Colonic mucosa (tissue), 4 donors: ENCODE measurements at regions not wholly inside any gene's neighbourhood (a gene's known extent, or its start where the extent isn't known, plus 50 kb on each side); places are given as distances from the start of the nearest gene placed in this dataset.

Source experiments
- DNase-seq: peaks from one replicate; pipeline ENCODE4 v3.0.0-alpha.2; 2020
- H3K27ac ChIP-seq: fragments of 200-600 bp; one replicate; pipeline ENCODE4 v1.8.0; 2021
- H3K27me3 ChIP-seq: fragments of 200-600 bp; one replicate; pipeline ENCODE4 v1.8.0; 2021
- H3K36me3 ChIP-seq: fragments of 200-600 bp; one replicate; pipeline ENCODE4 v1.8.0; 2021
- H3K4me1 ChIP-seq: fragments of 200-600 bp; one replicate; pipeline ENCODE4 v1.8.0; 2021; ENCODE audit warnings: mild to moderate bottlenecking
- H3K4me3 ChIP-seq: fragments of 200-600 bp; one replicate; pipeline ENCODE4 v1.8.0; 2021
- H3K9ac ChIP-seq, 2 donors: one replicate each; pipeline ENCODE4 v1.7.0; 2013; ENCODE audit warnings: control low read depth in 2 of 2, low read depth in 2 of 2, low read length in 2 of 2
- H3K9me3 ChIP-seq: fragments of 200-600 bp; one replicate; pipeline ENCODE4 v1.8.0; 2021
- intact Hi-C: fragments of 100-400 bp; cut with DNase I; formaldehyde crosslinking; loops from one replicate; pipeline ENCODE4 v1.14.1; 2022
- TF ChIP-seq, protein P1 (sequence below): fragments of 200-600 bp; IDR thresholded peaks from one replicate; pipeline ENCODE4 v1.8.0; 2022; ENCODE audit warnings: antibody characterized with exemption, mild to moderate bottlenecking
- donor health status: healthy.
- donor health status: DM: no; HTN: no; CAD: no.
- donor health status: DM: no; HTN: no; CAD: no.

DNA sequence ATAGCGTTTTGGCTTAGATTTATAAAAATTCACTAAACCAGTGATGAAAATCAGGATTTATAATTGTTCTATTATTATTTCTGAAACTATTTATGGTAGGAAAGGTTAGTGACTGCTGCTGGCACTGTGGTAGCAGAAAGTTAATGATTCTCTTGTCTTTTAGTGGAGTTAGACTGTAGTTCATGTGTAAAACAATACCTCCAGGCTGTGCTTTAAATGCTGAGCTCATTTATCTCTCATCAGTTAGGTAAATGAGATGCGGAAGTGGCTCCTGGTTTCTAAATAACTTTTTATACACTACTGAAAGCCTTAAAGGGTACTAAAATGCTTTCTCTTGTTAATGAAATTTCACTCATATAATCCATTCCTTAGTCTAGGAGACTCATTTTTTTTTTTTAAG is 326.8 kb upstream of the POT1 start:
- no peaks in the 10 kb centered on the region for H3K4me1 ChIP-seq
- no peak overlapping the region for H3K9ac ChIP-seq
- no peaks in the 10 kb centered on the region for H3K9me3 ChIP-seq
- H3K4me3 ChIP-seq: no peak overlapping the region
- no peaks in the 10 kb centered on the region for H3K36me3 ChIP-seq
- intact Hi-C loops: no loop called here
- DNase-seq: no peak
- H3K27ac ChIP-seq: no peak overlapping the region
- TF ChIP-seq, protein P1, sequence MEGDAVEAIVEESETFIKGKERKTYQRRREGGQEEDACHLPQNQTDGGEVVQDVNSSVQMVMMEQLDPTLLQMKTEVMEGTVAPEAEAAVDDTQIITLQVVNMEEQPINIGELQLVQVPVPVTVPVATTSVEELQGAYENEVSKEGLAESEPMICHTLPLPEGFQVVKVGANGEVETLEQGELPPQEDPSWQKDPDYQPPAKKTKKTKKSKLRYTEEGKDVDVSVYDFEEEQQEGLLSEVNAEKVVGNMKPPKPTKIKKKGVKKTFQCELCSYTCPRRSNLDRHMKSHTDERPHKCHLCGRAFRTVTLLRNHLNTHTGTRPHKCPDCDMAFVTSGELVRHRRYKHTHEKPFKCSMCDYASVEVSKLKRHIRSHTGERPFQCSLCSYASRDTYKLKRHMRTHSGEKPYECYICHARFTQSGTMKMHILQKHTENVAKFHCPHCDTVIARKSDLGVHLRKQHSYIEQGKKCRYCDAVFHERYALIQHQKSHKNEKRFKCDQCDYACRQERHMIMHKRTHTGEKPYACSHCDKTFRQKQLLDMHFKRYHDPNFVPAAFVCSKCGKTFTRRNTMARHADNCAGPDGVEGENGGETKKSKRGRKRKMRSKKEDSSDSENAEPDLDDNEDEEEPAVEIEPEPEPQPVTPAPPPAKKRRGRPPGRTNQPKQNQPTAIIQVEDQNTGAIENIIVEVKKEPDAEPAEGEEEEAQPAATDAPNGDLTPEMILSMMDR: no peak
- no peaks in the 10 kb centered on the region for H3K27me3 ChIP-seq

DNA sequence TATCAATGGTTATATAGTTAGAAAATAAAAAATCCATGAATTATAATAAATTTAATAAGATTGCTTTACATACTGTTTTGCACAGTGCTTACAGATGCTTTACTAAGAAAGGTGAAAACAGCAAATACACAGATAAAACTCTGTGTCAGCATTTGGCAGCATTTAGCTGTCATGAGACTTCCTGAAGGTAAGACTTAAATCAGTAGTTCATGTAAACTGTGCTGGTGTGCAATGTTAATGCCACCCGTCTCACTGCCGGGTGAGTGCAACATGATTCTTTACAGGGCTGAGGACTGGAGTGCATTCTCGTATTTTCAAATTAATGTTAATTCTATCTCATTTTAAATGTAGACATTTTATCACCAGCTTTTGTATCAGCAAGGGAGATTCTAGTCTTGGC is 326.2 kb upstream of the POT1 start:
- no peak overlapping the region for H3K9ac ChIP-seq
- DNase-seq: no peak
- H3K27ac ChIP-seq: no peak overlapping the region
- H3K9me3 ChIP-seq: no peaks in the 10 kb centered on the region
- intact Hi-C loops: no loop called here
- no peaks in the 10 kb centered on the region for H3K27me3 ChIP-seq
- H3K4me3 ChIP-seq: no peak overlapping the region
- no peaks in the 10 kb centered on the region for H3K4me1 ChIP-seq
- H3K36me3 ChIP-seq: no peaks in the 10 kb centered on the region
- TF ChIP-seq, protein P1: no peak

DNA sequence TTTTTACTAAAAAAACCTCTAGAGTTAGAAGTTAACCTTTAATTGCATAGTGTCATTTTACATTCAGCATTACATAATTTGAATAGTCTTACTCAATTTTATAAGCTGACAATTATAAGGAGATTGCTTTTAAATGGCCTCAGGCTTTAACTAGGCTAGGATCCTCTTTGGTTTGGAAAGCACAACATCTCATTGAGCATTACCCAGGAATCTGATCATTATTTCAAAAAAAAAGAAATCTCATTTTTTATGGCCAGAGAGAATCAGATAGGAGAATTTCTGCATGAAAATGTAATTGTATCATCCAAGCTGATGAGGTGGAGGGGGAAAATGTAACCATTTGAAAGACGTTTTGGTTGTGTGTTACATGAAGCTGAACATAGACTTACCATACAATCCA is 324.9 kb upstream of the POT1 start:
- Histone ChIP-seq H3K9me3 (no peaks in the 10 kb centered on the region), H3K27me3 (no peaks in the 10 kb centered on the region), H3K4me3 (no peak overlapping the region), H3K27ac (no peak overlapping the region), H3K36me3 (no peaks in the 10 kb centered on the region), H3K9ac (no peak overlapping the region), H3K4me1 (no peaks in the 10 kb centered on the region)
- intact Hi-C loops: no loop called here
- TF ChIP-seq, protein P1: no peak
- no peak for DNase-seq

DNA sequence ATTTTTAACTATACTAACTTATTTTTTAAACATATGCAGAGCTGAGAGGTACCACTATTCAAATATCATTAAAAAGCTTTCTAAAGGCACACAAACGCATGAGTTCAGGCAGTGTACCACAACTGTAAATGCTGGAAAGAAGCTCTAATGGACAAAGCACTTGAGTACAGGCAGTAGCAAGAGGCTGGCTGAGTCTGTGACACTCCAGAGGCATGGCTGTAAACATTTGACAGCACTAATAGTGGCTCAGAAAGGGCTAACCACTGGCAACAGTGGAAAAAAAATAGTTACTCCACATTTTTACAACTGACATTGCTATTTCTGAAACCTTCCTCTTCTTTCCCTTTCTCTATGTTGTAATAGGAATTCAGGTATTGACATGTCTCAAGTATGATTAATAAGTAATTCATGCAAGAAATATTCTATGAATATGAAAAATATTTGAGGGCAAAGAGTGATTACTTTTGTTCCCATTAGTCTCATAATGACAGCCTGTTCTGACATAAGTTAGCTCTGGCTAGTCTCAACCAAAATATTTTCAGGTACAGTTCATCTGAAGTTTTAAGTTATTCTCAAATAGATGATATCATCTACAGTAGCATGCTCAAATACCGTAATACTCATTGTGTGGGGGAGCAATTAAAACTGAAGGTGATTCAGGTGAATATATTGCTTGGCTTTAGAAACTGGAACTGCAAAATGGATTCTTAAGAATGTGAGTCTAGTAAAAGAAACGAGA is 324.0 kb upstream of the POT1 start:
- TF ChIP-seq, protein P1: no peak
- H3K9me3 ChIP-seq: no peaks in the 10 kb centered on the region
- H3K9ac ChIP-seq: no peak overlapping the region
- no peaks in the 10 kb centered on the region for H3K36me3 ChIP-seq
- no peaks in the 10 kb centered on the region for H3K4me1 ChIP-seq
- H3K27me3 ChIP-seq: no peaks in the 10 kb centered on the region
- H3K4me3 ChIP-seq: no peak overlapping the region
- DNase-seq: no peak
- H3K27ac ChIP-seq: no peak overlapping the region
- intact Hi-C loops: no loop called here

DNA sequence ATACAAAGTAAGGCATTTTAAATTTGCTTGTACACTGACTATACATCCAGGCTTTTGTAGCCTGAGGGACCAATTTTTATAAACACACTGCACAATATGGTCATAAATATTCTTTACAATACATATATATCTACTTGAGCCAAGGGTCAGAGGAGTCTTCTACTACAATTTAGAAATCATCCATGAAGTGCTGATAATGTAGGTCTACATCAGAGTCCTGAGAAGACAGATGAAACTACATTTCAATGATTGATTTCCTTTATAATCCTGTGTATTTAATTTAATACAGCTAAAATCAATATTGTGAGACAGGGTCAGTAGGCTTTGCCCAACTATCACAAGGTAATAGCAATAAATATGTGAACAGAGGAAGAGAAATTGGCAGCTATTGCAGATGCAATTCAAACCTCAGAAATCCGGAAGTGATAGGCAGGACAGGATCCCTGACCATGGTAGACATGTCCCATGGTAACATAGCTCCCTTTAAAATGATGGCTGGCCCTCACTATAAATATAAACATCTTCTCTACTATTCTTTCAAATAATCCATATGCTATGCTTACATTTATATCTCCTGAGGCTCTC is 318.0 kb upstream of the POT1 start:
- TF ChIP-seq, protein P1: no peak
- H3K4me1 ChIP-seq: no peaks in the 10 kb centered on the region
- no peak for DNase-seq
- H3K27ac ChIP-seq: no peak overlapping the region
- no peak overlapping the region for H3K9ac ChIP-seq
- H3K4me3 ChIP-seq: no peak overlapping the region
- H3K27me3 ChIP-seq: no peaks in the 10 kb centered on the region
- no peaks in the 10 kb centered on the region for H3K9me3 ChIP-seq
- no peaks in the 10 kb centered on the region for H3K36me3 ChIP-seq
- intact Hi-C loops: no loop called here
